ENCODE measurements at regions not wholly inside any gene's neighbourhood (a gene's known extent, or its start where the extent isn't known, plus 50 kb on each side); places are given as distances from the start of the nearest gene placed in this dataset.
"Not testable (repeated sequence)": the region's sequence is repeated elsewhere in the genome, so short reads cannot be mapped to it uniquely, and the experiment has no call there.

DNA sequence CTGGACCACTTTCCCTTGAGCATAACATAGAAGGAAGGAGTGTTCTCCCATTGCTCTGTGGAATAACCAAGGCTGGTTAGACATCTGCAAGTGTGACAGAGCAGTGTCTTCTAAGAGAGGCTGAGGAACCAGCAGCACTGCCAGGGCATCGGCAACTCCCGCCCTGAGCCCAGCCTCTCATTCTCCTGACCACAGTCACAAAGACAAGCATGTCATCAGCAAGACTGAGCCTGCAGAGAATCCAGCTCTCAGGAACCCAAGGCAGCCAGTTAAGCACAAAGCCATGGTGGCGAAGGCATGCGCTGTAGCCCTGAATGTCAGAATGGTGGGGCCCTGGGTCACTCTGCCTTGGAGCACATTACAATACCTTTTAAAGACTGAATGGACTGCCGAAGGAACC lies 253.9 kb downstream of the AGTPBP1 start:
- no peak for DNase-seq (ENCODE audit: extremely low spot score, unreplicated experiment)
- H3K4me3 Mint-ChIP-seq (ENCODE audit: unreplicated experiment): no peak overlapping the region
- peaks cover 20% of the 10 kb centered on the region for H3K27me3 Mint-ChIP-seq (ENCODE audit: unreplicated experiment)
- no peaks in the 10 kb centered on the region for H3K9me3 Mint-ChIP-seq (ENCODE audit: unreplicated experiment)
- H3K4me1 Mint-ChIP-seq (ENCODE audit: unreplicated experiment): no peaks in the 10 kb centered on the region
- H3K27ac Mint-ChIP-seq (ENCODE audit: unreplicated experiment): no peak overlapping the region
- no peaks in the 10 kb centered on the region for H3K36me3 Mint-ChIP-seq (ENCODE audit: unreplicated experiment)
- TF ChIP-seq, protein P1, sequence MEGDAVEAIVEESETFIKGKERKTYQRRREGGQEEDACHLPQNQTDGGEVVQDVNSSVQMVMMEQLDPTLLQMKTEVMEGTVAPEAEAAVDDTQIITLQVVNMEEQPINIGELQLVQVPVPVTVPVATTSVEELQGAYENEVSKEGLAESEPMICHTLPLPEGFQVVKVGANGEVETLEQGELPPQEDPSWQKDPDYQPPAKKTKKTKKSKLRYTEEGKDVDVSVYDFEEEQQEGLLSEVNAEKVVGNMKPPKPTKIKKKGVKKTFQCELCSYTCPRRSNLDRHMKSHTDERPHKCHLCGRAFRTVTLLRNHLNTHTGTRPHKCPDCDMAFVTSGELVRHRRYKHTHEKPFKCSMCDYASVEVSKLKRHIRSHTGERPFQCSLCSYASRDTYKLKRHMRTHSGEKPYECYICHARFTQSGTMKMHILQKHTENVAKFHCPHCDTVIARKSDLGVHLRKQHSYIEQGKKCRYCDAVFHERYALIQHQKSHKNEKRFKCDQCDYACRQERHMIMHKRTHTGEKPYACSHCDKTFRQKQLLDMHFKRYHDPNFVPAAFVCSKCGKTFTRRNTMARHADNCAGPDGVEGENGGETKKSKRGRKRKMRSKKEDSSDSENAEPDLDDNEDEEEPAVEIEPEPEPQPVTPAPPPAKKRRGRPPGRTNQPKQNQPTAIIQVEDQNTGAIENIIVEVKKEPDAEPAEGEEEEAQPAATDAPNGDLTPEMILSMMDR (IDR thresholded peaks at IDR 0.05): no peak

DNA sequence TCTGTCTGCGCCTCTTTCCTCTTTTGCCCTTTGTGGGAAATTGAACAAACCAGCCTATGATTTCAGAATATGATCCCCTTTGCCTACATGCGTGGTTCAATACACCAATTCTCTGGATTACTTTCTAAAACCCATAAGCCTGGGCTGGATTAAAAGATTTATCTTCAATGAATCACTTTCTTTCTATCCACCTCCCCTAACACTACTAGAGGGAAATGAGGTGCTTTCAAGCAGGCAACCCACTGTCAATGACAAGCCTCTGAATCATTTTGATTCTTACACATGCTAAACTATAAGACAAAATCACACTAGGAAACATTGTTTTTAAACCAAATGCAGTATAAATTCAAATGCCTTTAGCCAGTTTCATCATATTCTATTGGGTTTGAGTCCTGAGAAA lies 257.5 kb downstream of the AGTPBP1 start:
- Mint-ChIP-seq H3K27ac (ENCODE audit: unreplicated experiment) (no peak overlapping the region), H3K27me3 (ENCODE audit: unreplicated experiment) (peaks cover 36% of the 10 kb centered on the region), H3K9me3 (ENCODE audit: unreplicated experiment) (no peaks in the 10 kb centered on the region), H3K36me3 (ENCODE audit: unreplicated experiment) (no peaks in the 10 kb centered on the region), H3K4me3 (ENCODE audit: unreplicated experiment) (no peak overlapping the region), H3K4me1 (ENCODE audit: unreplicated experiment) (no peaks in the 10 kb centered on the region)
- TF ChIP-seq, protein P1 (IDR thresholded peaks at IDR 0.05): no peak
- DNase-seq (ENCODE audit: extremely low spot score, unreplicated experiment): no peak

DNA sequence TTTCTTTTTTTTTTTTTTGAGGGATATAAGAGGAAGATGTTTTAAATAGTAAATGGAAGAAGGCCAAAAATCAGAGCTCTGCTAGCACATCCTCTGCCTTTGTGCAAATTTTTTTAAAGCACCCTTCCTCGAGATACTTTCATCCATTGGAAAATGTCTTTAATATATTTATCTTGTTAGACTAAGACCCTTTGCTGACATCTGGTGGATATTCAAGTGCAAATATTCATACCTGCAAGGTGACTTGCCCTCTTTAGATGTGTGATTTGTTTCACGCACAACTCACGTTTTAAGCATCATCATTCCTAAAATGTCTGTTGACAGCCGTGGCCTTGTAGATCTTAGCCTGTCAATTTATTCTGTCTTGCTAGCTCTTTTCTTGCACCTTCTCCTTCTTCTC lies 258.5 kb downstream of the AGTPBP1 start:
- Mint-ChIP-seq H3K27ac (ENCODE audit: unreplicated experiment) (no peak overlapping the region), H3K4me3 (ENCODE audit: unreplicated experiment) (no peak overlapping the region), H3K27me3 (ENCODE audit: unreplicated experiment) (peaks cover 37% of the 10 kb centered on the region), H3K9me3 (ENCODE audit: unreplicated experiment) (no peaks in the 10 kb centered on the region), H3K4me1 (ENCODE audit: unreplicated experiment) (no peaks in the 10 kb centered on the region), H3K36me3 (ENCODE audit: unreplicated experiment) (no peaks in the 10 kb centered on the region)
- no peak for DNase-seq (ENCODE audit: extremely low spot score, unreplicated experiment)
- TF ChIP-seq, protein P1 (IDR thresholded peaks at IDR 0.05): no peak

DNA sequence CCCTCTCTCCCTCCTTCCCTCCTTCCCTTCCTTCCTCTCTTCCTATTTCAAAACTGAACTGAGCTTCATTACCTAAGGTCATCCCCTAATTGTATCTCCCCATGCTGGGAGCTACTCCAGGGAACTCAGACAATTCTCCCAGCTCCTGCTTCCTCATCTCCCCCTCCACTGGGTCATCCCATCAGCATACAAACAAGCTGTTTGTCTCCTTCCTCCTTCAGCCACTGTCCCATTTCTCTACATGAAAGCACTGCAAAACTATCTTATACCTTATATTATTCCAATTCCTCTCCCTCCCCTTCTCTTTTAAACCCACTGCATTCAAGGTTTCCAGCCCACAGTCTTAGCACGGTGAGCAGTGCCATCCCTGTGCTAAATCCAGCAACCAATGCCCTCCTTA lies 262.4 kb downstream of the AGTPBP1 start:
- Mint-ChIP-seq H3K4me1 (ENCODE audit: unreplicated experiment) (no peaks in the 10 kb centered on the region), H3K9me3 (ENCODE audit: unreplicated experiment) (peaks cover 4% of the 10 kb centered on the region), H3K36me3 (ENCODE audit: unreplicated experiment) (no peaks in the 10 kb centered on the region), H3K27ac (ENCODE audit: unreplicated experiment) (no peak overlapping the region), H3K4me3 (ENCODE audit: unreplicated experiment) (no peak overlapping the region), H3K27me3 (ENCODE audit: unreplicated experiment) (peaks cover 27% of the 10 kb centered on the region)
- TF ChIP-seq, protein P1 (IDR thresholded peaks at IDR 0.05): no peak
- no peak for DNase-seq (ENCODE audit: extremely low spot score, unreplicated experiment)

DNA sequence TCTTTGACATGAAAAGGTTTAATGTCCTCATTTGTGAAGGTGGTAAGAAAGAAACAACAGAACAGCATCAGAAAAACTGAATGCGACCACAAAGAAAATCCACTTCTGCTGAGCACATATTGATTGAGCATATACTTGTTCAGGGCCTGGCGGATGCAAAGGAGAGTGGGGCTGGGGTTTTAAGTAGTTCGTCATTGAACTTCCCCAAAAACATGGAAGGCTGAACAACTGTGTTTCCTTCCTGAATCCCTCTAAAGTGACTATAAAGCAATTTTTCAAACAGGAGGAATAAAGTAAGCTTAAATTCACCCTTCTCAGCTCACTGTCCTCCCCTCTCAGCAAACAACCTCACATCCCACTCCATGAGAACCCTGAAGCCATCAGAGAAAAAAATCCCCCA lies 262.9 kb downstream of the AGTPBP1 start:
- H3K27me3 Mint-ChIP-seq (ENCODE audit: unreplicated experiment): peaks cover 23% of the 10 kb centered on the region
- peaks cover 5% of the 10 kb centered on the region for H3K9me3 Mint-ChIP-seq (ENCODE audit: unreplicated experiment)
- no peak overlapping the region for H3K4me3 Mint-ChIP-seq (ENCODE audit: unreplicated experiment)
- TF ChIP-seq, protein P1 (IDR thresholded peaks at IDR 0.05): no peak
- H3K4me1 Mint-ChIP-seq (ENCODE audit: unreplicated experiment): no peaks in the 10 kb centered on the region
- DNase-seq (ENCODE audit: extremely low spot score, unreplicated experiment): no peak
- no peak overlapping the region for H3K27ac Mint-ChIP-seq (ENCODE audit: unreplicated experiment)
- H3K36me3 Mint-ChIP-seq (ENCODE audit: unreplicated experiment): no peaks in the 10 kb centered on the region

DNA sequence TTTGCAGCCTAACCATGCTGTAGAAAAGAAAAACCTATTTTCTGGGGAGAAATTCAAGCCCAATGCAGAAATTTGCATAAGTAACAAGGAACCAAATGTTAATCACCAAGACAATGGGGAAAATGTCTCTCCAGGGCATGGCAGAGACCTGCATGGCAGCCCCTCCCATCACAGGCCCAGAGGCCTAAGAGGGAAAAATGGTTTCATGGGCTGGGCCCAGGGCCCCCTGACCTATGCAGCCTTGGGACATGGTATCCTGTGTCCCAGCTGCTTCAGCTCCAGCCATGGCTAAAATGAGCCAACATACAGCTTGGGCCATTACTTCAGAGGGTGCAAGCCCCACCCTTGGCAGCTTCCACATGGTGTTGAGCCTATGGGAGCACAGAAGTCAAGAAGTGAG lies 266.9 kb downstream of the AGTPBP1 start:
- H3K36me3 Mint-ChIP-seq (ENCODE audit: unreplicated experiment); DNase-seq (ENCODE audit: extremely low spot score, unreplicated experiment); H3K4me1 Mint-ChIP-seq (ENCODE audit: unreplicated experiment); H3K4me3 Mint-ChIP-seq (ENCODE audit: unreplicated experiment); H3K27ac Mint-ChIP-seq (ENCODE audit: unreplicated experiment); H3K9me3 Mint-ChIP-seq (ENCODE audit: unreplicated experiment): not testable (repeated sequence)
- H3K27me3 Mint-ChIP-seq (ENCODE audit: unreplicated experiment): peaks cover 11% of the 10 kb centered on the region

Data from osteocyte (in vitro differentiated cells).